22Rv1 (cell line): ENCODE measurements at regions not wholly inside any gene's neighbourhood (a gene's known extent, or its start where the extent isn't known, plus 50 kb on each side); places are given as distances from the start of the nearest gene placed in this dataset.

Experiments
- H3K27ac ChIP-seq: fragments of 450-650 bp; 2 replicates; pipeline ENCODE4 v1.5.1; 2017
- CTCF ChIP-seq: fragments of 450-650 bp; IDR thresholded peaks from 2 replicates; pipeline ENCODE4 v1.5.1; 2017; ENCODE audit warnings: mild to moderate bottlenecking
- ZFX ChIP-seq: fragments of 450-650 bp; IDR thresholded peaks from 2 replicates; pipeline ENCODE4 v1.6.1; 2017; ENCODE audit warnings: antibody characterized with exemption, borderline replicate concordance

- no peak overlapping the region for H3K27ac ChIP-seq
- no peak for TF ChIP-seq CTCF
- TF ChIP-seq ZFX, result no peak
Observed at GRCh38 chr6:137700161-137700560, 166.9 kb upstream of the TNFAIP3 start.

- no peak overlapping the region for H3K27ac ChIP-seq
- TF ChIP-seq CTCF, result no peak
- no peak for TF ChIP-seq ZFX
Observed at GRCh38 chr6:137700751-137701477, 166.1 kb upstream of the TNFAIP3 start.

- no peak overlapping the region for H3K27ac ChIP-seq
- TF ChIP-seq CTCF (no peak), ZFX (no peak)
Observed at GRCh38 chr6:137701942-137702341, 165.1 kb upstream of the TNFAIP3 start.

GRCh38 chr6:137702791-137703424 is 164.2 kb upstream of the TNFAIP3 start:
- H3K27ac ChIP-seq, result no peak overlapping the region
- no peak for TF ChIP-seq CTCF
- no peak for TF ChIP-seq ZFX

GRCh38 chr6:137704802-137705159 is 162.3 kb upstream of the TNFAIP3 start:
- TF ChIP-seq ZFX (no peak), CTCF (no peak)
- no peak overlapping the region for H3K27ac ChIP-seq

- no peak for TF ChIP-seq ZFX
- peak; percentile 95 for TF ChIP-seq CTCF
- H3K27ac ChIP-seq, result no peak overlapping the region
Observed at GRCh38 chr6:137705160-137706082, 161.6 kb upstream of the TNFAIP3 start.
